ENCODE measurements at regions not wholly inside any gene's neighbourhood (a gene's known extent, or its start where the extent isn't known, plus 50 kb on each side); places are given as distances from the start of the nearest gene placed in this dataset.

- TF ChIP-seq POLR2A (IDR thresholded peaks at IDR 0.05): no peak
- TF ChIP-seq, protein P1, sequence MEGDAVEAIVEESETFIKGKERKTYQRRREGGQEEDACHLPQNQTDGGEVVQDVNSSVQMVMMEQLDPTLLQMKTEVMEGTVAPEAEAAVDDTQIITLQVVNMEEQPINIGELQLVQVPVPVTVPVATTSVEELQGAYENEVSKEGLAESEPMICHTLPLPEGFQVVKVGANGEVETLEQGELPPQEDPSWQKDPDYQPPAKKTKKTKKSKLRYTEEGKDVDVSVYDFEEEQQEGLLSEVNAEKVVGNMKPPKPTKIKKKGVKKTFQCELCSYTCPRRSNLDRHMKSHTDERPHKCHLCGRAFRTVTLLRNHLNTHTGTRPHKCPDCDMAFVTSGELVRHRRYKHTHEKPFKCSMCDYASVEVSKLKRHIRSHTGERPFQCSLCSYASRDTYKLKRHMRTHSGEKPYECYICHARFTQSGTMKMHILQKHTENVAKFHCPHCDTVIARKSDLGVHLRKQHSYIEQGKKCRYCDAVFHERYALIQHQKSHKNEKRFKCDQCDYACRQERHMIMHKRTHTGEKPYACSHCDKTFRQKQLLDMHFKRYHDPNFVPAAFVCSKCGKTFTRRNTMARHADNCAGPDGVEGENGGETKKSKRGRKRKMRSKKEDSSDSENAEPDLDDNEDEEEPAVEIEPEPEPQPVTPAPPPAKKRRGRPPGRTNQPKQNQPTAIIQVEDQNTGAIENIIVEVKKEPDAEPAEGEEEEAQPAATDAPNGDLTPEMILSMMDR (IDR thresholded peaks at IDR 0.05): no peak
Measured at GRCh38 chr17:33369876-33370275, 76.8 kb upstream of the ASIC2 start.
